ENCODE measurements at regions not wholly inside any gene's neighbourhood (a gene's known extent, or its start where the extent isn't known, plus 50 kb on each side); places are given as distances from the start of the nearest gene placed in this dataset.

DNA sequence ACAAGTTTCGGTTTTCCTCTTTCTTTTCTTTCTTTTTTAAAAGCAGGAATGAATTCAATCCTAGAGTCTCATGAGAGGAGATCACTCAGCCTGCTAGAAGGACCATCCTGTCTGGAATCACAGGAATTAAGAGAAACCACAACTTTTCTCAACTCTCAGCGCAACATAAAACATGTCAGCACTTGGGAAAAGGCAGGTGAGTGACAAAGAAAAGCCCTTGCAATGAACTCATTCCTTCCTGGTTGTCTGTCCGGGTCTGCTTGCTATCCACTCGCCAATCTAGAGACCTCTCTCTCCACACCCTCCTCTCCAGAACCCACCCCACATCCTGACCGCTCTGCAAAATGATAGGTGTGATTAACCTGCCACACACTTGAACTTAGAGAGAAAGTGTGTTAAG, 253.8 kb downstream of the LY86 start:
- no peak for TF ChIP-seq POLR2A (IDR thresholded peaks at IDR 0.05; ENCODE audit: low read length)
- TF ChIP-seq GATA1 (IDR thresholded peaks at IDR 0.05; ENCODE audit: low read depth, low read length): no peak
